GM10266 (cell line): ENCODE measurements at regions not wholly inside any gene's neighbourhood (a gene's known extent, or its start where the extent isn't known, plus 50 kb on each side); places are given as distances from the start of the nearest gene placed in this dataset.

Experiments
- DNase-seq: peaks from one replicate; pipeline ENCODE4 v3.0.0; 2012; ENCODE audit errors: extremely low spot score
- CTCF ChIP-seq: IDR thresholded peaks from 2 replicates; pipeline ENCODE4 v1.5.1; 2012; ENCODE audit warnings: mild to moderate bottlenecking, low read depth; ENCODE audit not compliant: control insufficient read depth, insufficient read depth; ENCODE audit errors: missing control alignments

- TF ChIP-seq CTCF, result no peak
- DNase-seq, result no peak
Observed at GRCh38 chr2:215504547-215504946, 68.7 kb upstream of the FN1 start.

GRCh38 chr2:215503381-215503780 is 67.5 kb upstream of the FN1 start:
- TF ChIP-seq CTCF, result no peak
- no peak for DNase-seq

- no peak for TF ChIP-seq CTCF
- no peak for DNase-seq
Observed at GRCh38 chr2:215500466-215500865, 64.6 kb upstream of the FN1 start.

GRCh38 chr2:215499331-215499730 is 63.5 kb upstream of the FN1 start:
- no peak for TF ChIP-seq CTCF

GRCh38 chr2:215498431-215498830 is 62.6 kb upstream of the FN1 start:
- no peak for DNase-seq
- TF ChIP-seq CTCF, result no peak

More at GRCh38 chr2:215499331-215499730, 63.5 kb upstream of the FN1 start:
- DNase-seq, result no peak

- no peak for DNase-seq
- TF ChIP-seq CTCF, result no peak
Observed at GRCh38 chr2:215493376-215493775, 57.5 kb upstream of the FN1 start.

GRCh38 chr2:215489288-215489848 is 53.5 kb upstream of the FN1 start:
- no peak for DNase-seq
- TF ChIP-seq CTCF, result no peak
